GM19099 (cell line): ENCODE measurements at regions not wholly inside any gene's neighbourhood (a gene's known extent, or its start where the extent isn't known, plus 50 kb on each side); places are given as distances from the start of the nearest gene placed in this dataset.

Source experiments
- POLR2A ChIP-seq: IDR thresholded peaks from 3 replicates; pipeline ENCODE4 v1.6.1; 2011; ENCODE audit warnings: low read depth; ENCODE audit not compliant: insufficient read length; ENCODE audit errors: extremely low read depth

DNA sequence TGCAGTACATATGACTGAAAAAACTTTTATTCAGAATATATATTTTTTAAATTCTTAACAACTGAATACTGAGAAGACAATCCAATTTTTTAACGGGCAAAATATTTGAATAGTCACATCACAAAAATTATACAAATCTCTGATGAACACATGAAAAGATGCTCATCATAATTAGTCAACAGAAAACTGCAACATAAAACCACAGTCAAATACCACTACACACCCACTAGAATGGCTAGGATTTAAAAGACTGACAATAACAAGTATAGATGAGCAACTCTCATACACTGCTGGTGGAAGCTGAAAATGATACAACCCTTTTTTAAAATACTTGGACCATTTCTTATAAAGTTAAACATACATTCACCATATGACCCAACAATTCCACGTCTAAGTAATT is 87.7 kb upstream of the TNFSF4 start:
- TF ChIP-seq POLR2A, result no peak

DNA sequence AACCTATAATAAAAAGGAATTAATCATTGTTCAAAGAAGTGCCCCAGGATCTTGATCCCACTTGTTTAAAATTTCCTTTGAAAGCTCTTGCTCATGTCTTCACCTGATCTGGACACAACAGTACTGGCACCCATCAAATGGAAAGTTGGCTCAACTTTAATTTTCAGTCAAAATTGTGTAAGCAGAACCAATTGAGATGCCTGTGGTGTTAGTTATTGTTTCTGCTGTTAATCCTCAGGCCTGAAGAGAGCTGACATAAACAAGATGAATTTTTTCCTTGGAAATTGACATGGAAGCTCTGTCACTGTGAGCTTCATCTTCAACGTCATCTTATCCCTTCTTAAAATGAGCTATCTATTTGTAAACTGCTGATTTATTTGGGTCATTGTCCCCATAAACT is 88.3 kb upstream of the TNFSF4 start:
- TF ChIP-seq POLR2A, result no peak

DNA sequence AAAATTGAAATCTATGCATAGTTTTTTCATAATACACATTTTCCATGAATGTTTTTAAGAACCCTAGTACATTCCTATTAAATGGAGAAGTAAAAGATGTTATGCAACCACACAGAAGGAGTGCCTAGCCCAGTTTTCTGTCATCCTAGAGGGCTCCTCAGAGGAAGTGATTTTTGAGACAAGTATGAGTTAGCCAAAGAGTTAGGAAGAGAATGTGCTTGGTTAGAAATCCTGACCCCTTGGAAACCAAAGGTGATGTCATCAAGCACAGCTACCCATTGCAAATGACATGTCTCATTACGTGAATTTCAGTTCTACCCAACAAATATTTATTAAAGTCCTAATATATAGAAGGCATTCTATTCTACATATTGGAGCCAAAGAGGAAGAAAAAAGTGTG is 88.9 kb upstream of the TNFSF4 start:
- TF ChIP-seq POLR2A, result no peak

DNA sequence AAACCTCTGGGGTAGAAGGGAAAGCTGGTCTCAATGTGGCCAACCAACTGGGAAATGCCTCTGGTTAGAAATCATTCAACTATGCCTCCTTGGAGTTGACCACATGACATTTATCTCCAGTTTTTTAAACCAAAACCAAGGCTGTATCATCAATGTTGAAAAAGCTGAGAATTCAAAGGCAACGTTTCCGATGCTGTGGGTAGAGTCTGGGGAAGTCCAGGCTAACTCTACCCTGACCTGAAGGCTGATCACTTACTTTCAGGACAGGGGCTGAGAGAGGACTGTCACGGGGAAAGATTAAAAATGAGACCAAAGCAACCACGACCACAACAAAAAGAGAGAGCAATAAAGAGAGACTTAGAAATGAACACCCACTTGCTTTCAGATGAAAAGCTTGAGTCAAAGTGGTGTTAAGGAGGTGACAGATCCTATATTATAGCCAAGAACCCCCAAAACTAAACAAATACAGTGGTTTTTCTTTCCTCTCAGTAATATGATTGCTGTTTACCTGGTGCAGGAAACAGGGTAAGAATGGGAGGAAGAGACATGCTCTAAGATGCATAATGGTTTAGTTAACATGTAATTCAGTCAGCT is 90.8 kb upstream of the TNFSF4 start:
- TF ChIP-seq POLR2A, result no peak

DNA sequence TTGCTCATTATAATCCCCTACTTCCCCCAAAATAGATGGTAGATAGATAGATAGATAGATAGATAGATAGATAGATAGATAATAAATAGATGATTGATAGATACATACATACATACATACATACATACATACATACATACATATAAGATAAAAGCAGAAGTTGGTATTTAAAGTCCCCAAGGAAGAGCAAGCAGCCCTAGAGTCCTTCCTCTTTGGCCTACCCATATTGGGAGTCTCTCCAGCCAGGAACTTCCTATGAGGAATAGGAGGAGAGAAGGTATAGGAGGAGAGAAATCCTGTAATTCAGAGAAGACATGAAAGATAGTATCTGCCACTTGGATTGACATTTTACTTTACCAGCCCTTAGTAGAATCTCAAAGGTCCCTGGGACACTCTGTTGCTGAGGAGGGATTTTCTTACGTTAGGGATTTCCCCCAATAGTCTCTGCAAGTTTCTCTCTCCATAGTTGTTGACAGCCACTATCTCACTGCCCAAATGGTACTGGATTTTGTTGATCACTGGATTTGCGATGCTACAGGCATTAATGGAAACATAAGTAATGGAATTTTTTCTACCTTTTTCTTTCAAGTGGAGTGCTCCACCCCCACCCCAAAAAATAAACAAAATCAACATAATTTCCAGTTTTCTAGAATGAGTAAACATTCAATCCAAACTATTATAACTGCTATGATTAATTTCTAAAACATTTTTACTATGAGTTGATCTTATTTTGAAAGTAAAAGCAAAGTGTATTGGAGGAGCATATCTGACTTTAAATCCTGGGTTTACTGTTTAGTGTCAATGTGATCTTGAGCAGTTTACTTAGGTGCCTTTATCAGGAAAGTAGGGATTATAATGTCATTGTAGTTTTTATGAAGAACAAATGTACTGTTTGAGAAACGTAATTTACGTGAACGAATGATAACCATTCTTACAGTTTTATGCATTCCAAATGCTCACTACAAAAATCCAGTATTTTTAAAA is 93.2 kb upstream of the TNFSF4 start:
- TF ChIP-seq POLR2A, result no peak

DNA sequence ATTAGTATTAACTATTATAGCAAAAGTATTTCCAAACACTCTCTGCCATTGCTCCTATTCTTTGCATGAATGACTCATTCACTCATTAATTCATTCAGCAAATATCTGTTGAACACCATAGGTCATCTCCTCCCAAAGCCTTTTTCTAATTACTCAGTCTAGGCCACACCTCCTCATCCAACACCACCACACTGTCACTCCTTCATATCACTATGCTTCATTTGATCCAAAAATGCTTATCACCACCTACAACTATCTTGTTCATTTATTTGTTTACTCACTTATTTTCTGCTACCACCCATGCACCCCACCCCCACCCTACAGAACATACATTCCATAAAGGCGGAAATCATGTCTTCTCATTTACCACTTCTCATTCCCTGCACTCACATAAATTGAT is 94.4 kb upstream of the TNFSF4 start:
- TF ChIP-seq POLR2A, result no peak

DNA sequence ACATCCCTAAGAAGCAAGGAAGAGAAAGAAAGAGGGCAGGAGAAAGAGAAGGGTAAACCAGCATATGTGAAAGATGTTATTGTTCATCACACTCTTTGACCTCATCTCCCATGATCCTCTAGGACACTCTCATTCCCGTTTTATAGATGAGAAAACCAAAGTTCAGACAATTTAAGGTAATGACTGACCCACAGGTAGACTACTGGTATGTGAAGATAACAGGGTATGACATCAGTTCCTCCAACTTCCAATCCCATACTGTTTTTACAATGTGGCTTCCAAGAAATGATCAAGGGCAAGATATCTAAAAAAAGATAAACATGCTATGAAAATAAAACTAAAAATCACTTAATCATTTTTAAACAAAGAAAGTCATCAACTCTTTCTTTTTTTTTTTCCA is 95.2 kb upstream of the TNFSF4 start:
- TF ChIP-seq POLR2A, result no peak

DNA sequence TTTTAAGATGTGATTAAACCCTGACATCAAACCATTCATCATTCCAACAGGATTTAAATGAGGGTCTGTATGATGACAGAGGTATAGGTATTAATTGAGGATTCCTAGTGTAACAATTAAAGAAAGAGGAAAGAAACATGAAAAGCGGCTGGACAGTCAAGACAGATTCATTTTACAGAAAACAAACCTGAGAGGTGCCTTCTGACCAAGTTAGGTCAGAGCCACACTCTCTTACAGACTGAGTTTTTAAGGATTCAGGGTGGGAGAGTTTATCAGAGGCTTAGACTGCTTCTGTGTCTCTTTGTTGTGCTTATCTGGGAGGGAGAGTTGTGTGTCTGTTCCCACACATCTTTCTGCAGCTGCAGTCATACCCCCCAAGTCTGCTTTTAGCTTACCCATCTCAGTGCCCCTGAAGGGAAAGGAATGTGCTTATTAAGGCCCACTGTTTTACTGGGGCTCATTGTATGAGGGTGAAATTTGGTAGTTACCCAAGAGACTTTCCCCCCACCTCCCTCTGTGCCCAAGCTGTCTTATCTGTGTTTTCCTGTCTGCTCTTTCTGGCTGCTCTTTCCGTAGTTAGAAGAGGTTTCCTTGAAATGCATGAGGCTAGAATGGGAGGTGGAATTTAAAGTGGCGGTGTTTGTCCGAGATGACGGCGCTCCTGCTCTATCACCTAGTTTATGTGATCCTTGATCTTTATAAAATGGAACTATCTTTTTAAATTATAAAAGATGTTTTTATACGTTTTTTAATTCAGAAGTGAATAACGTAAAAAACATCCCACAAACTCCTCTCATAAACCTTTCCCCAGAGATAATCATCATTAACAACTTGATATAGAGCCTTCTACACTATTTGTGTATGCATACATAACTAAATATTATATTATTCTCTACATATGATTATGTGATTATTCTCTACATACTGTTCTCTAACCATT is 96.0 kb upstream of the TNFSF4 start:
- no peak for TF ChIP-seq POLR2A

DNA sequence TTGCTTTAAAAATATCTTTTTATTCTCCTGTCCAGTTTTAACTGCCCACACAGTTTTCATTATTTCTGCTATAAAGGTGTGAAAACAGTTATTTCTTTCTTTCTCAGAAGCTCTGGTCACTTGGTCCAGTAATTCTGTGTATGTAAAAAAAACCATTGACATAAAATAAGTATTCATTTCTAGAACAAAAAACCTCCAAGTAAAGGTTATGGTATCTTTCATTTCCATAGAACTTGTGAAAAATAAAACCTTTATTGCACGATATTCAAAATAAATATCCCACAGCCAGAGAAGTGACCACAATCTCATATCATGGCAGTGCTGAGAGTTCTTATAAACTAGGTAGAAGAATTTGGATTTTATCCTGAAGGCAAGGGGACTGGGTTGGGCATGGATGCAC is 96.9 kb upstream of the TNFSF4 start:
- TF ChIP-seq POLR2A, result no peak

DNA sequence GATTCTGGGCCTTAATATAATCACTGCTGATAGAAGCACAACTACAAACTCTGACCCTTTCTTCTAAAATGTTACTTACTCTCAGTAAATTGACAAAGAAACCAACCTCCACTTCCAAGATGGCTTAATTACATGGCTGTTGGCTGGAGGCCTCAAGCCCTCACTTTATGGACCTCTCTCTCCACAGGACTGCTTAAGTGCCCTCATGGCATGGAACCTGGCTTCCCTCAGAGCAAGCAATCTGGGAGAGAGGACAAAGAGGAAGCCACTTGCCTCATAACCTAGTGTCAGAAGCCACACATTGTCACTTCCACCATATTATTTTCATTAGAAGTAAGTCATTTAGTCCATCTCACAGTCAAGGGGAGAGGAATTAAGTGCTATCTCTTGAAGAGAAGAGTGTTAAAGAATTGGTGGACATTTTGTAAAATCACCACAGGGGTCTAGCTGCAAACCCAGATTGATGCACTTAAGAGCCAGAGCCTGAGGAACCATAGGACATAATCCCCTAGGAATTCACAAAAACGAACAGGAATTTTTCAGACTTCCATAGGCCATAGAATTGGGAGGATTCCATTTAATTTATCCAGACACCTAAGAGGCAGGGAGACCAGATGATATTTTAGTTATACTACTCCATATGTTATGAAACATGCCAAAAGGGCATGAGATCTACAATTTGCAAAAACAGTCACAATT is 97.5 kb upstream of the TNFSF4 start:
- no peak for TF ChIP-seq POLR2A

DNA sequence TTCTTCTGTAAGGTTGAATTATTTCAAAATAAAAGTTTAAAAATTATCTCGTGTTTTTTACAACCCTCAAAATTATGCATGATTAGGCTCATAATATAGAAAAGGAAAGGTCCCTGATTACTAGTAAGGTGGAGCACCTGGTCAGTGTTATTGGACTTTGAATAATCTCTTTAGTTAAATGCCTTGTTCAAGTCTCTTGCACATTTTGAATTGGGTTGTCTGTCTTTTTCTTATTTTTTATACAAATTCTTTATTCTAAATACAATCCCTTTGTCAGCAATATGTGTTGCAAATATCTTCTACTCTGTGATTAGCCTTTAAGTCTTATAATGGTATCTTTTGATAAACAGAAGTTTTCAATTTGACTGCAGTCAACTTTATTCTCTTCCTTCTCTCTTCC is 100.7 kb upstream of the TNFSF4 start:
- TF ChIP-seq POLR2A, result no peak

DNA sequence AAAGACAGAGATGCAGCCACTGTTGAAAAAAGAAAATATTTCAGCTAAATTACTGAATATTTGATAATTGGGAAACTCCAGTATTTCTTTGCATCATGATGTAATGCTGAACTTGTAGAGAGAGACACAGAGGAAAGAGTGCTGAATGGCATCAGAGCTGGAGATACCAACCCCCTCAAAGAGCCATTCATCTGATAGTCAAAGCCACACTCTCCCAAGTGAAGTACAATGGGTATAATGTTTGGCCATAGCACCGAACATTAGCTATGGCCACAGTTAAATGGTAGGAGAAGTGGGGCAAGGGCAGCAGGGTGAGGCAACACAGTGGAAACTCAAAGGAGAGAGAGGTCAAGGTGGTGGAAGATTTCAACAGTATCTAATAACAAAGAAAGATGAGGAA is 107.5 kb upstream of the TNFSF4 start:
- TF ChIP-seq POLR2A, result no peak

DNA sequence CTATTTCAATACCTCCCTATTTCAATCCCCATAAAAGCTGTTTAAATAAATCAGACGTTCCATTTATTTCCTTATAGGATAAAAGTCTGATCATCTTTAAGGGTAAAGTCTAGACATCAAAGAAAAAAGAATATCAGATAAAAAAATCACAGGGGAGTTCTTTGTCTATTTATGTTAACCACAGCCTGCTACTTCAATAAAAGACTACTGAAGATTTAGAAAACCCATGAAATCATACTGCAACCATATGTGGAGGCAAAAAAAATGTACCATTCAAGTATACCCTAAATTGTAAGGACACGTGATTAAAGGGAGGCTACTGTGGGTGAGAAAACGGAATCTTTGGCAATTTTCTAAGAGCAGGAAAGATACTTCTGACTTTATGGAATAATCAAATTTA is 108.2 kb upstream of the TNFSF4 start:
- TF ChIP-seq POLR2A, result no peak

DNA sequence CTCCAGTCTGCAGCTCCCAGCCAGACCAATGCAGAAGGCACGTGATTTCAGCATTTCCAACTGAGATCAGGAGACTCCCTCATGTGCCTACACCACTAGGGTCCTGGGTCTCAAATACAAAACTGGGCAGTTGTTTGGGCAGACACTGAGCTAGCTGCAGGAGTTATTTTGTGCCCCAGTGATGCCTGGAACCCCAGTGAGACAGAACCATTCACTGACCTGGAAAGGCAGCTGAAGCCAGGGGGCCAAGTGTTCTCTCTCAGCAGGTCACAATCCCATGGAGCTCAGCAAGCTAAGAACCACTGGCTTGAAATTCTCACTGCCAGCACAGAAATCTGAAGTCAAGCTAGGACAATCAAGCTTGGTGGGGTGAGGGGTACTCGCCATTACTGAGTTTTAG is 111.7 kb upstream of the TNFSF4 start:
- TF ChIP-seq POLR2A, result no peak

DNA sequence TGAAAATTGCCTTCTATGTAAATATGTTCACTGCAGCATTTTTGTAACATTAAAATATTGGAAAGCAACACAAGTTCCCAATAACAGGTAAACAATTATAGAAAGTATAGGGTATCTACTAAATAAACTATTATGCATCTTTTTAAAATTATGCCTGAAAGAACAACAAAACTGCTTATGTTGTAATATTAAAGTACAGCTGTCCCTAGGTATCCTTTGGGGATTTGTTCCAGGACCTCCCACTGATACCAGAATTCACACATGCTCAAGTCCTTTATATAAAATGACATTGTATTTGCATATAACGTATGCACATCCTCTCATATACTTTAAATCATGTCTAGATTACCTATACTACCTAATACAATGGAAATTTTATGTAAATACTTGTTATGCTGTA is 121.8 kb upstream of the TNFSF4 start:
- no peak for TF ChIP-seq POLR2A
